ENCODE measurements at regions not wholly inside any gene's neighbourhood (a gene's known extent, or its start where the extent isn't known, plus 50 kb on each side); places are given as distances from the start of the nearest gene placed in this dataset.
"Not testable (repeated sequence)": the region's sequence is repeated elsewhere in the genome, so short reads cannot be mapped to it uniquely, and the experiment has no call there.

DNA sequence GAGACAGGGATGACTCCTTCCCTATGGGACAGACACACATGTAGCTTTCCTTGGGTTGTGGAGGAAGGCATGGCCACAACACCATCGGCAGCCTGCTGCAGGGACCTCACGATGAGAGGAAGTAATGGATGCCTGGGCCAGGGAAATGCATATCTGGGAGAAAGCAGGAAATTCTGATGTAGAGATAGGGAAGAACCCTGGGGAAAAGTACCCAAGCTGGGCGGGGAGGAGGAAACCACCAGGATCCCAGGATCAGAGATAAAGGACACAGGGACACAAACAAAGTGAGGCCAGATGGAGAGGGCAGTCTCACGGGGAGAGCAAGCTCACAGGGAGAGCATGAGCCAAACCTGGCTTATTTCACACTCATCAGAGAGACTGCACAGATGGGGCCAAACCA lies 294.7 kb upstream of the TEKT4 start:
- H3K4me1 ChIP-seq (ENCODE audit: control insufficient read depth, insufficient read depth, low read length); H3K27ac ChIP-seq (ENCODE audit: low read length); H3K9me3 ChIP-seq (ENCODE audit: control insufficient read depth, insufficient read depth, low read depth, low read length); CTCF ChIA-PET; H3K36me3 ChIP-seq (ENCODE audit: control insufficient read depth, insufficient read depth, low read length); in situ Hi-C loops (cut with HindIII; ENCODE audit: low pct_unique_long_range_greater_than_20kb, low sequenced_read_pairs); POLR2A ChIA-PET; H3K4me3 ChIP-seq (ENCODE audit: low read depth in 2 of 2, low read length in 2 of 2); DNase-seq (ENCODE audit: low read depth, low spot score); ATAC-seq; intact Hi-C loops (cut with micrococcal nuclease; ENCODE audit: unreplicated experiment); BruUV-seq (replicated peaks); H3K27me3 ChIP-seq (ENCODE audit: control insufficient read depth, insufficient read depth, low read length): not testable (repeated sequence)

DNA sequence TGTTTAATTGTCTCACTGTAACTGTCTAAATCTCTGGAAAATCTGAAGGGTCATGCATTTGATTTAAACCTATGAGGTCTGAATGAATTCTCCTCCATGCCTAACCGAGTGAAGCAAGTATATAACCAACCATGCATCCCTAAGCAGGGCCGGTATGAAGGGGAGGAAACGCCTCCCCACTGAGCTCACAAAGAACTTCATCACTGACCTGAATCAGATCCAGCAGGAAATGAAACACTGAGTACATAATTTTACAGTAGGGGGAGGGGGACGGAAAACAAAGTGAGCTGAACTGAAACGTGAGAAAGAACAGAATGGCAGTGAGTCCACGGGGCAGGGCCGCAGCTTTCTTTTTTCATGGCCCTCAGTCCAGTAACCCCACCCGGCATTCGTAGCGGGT lies 294.1 kb upstream of the TEKT4 start:
- H3K4me3 ChIP-seq (ENCODE audit: low read depth in 2 of 2, low read length in 2 of 2); H3K27ac ChIP-seq (ENCODE audit: low read length); DNase-seq (ENCODE audit: low read depth, low spot score); BruUV-seq (replicated peaks); POLR2A ChIA-PET; H3K27me3 ChIP-seq (ENCODE audit: control insufficient read depth, insufficient read depth, low read length); intact Hi-C loops (cut with micrococcal nuclease; ENCODE audit: unreplicated experiment); ATAC-seq; CTCF ChIA-PET; H3K36me3 ChIP-seq (ENCODE audit: control insufficient read depth, insufficient read depth, low read length); H3K4me1 ChIP-seq (ENCODE audit: control insufficient read depth, insufficient read depth, low read length); H3K9me3 ChIP-seq (ENCODE audit: control insufficient read depth, insufficient read depth, low read depth, low read length); in situ Hi-C loops (cut with HindIII; ENCODE audit: low pct_unique_long_range_greater_than_20kb, low sequenced_read_pairs): not testable (repeated sequence)

DNA sequence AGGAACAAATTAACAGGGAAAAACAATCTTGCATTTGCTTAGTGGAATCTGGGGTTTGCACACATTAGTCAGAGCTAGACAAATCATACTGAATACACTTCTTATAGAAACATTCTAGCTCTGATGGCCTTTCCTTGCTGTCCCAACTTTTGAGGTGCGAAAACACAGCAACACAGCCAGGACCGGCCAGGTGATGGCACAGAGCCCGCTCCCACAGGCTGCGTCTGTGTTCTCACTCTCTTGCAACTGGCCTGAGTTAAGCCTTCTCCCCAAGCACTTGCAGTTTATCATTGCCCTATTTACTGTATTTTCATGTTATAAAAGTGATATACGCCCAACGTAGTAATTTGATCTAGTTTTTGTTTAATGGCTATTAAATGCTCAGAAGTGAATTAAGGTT lies 292.0 kb upstream of the TEKT4 start:
- DNase-seq (ENCODE audit: low read depth, low spot score); H3K27ac ChIP-seq (ENCODE audit: low read length); H3K27me3 ChIP-seq (ENCODE audit: control insufficient read depth, insufficient read depth, low read length); H3K4me1 ChIP-seq (ENCODE audit: control insufficient read depth, insufficient read depth, low read length); CTCF ChIA-PET; BruUV-seq (replicated peaks); H3K36me3 ChIP-seq (ENCODE audit: control insufficient read depth, insufficient read depth, low read length); H3K4me3 ChIP-seq (ENCODE audit: low read depth in 2 of 2, low read length in 2 of 2); ATAC-seq; intact Hi-C loops (cut with micrococcal nuclease; ENCODE audit: unreplicated experiment); POLR2A ChIA-PET; H3K9me3 ChIP-seq (ENCODE audit: control insufficient read depth, insufficient read depth, low read depth, low read length); in situ Hi-C loops (cut with HindIII; ENCODE audit: low pct_unique_long_range_greater_than_20kb, low sequenced_read_pairs): not testable (repeated sequence)

DNA sequence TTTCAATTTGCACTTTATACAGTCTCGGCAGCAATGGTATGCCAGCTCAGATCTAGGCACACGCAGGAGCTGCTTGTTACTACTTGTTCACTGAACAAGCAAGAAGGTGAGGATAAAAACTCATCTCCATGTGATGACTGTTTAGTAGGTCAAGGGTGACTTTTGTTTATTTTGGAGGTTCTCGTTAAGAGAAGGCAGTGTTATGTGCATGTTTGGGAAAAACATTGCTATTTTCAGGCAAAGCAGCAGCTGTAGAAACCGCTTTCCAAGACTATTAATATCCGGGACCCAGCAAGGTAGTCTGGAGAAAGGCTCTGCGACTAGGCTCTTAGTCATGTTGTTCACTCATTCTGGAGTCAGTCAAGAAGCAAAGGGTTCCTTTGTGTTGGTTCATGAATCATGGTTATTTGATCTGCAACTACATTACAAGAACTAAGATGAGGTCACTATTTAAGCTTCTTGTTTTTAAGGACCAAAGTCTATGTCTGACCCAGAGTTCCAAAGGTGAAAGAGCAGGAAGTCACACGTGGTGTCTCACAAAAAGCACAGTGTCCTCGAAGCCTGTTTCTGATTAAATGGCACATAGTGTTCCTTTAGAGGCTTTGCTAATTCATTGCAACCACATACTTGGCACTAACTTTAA lies 288.0 kb upstream of the TEKT4 start:
- H3K27ac ChIP-seq (ENCODE audit: low read length); H3K36me3 ChIP-seq (ENCODE audit: control insufficient read depth, insufficient read depth, low read length); H3K9me3 ChIP-seq (ENCODE audit: control insufficient read depth, insufficient read depth, low read depth, low read length); ATAC-seq; CTCF ChIA-PET; POLR2A ChIA-PET; H3K27me3 ChIP-seq (ENCODE audit: control insufficient read depth, insufficient read depth, low read length); in situ Hi-C loops (cut with HindIII; ENCODE audit: low pct_unique_long_range_greater_than_20kb, low sequenced_read_pairs); BruUV-seq (replicated peaks); H3K4me1 ChIP-seq (ENCODE audit: control insufficient read depth, insufficient read depth, low read length); H3K4me3 ChIP-seq (ENCODE audit: low read depth in 2 of 2, low read length in 2 of 2); DNase-seq (ENCODE audit: low read depth, low spot score); intact Hi-C loops (cut with micrococcal nuclease; ENCODE audit: unreplicated experiment): not testable (repeated sequence)

DNA sequence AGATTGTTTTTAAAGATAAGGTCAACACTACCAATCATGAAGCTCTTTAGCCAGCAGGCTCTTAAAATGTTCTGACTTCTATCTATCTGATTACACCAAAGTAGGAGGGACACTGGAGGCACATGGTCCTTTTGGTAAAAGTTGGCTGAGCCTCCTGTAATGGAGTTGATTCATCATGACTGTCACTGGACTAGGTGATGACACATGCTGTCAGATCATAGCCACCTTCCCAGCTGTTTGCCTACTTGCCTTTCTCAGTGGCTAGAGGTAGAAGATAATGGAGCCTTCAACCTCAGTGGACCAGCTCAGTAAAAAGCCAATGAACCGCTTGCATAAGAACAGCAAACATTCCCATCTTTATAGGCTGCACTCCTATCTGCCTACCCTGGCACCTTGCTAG lies 286.7 kb upstream of the TEKT4 start:
- H3K27ac ChIP-seq (ENCODE audit: low read length); H3K9me3 ChIP-seq (ENCODE audit: control insufficient read depth, insufficient read depth, low read depth, low read length); DNase-seq (ENCODE audit: low read depth, low spot score); H3K36me3 ChIP-seq (ENCODE audit: control insufficient read depth, insufficient read depth, low read length); CTCF ChIA-PET; intact Hi-C loops (cut with micrococcal nuclease; ENCODE audit: unreplicated experiment); POLR2A ChIA-PET; BruUV-seq (replicated peaks); in situ Hi-C loops (cut with HindIII; ENCODE audit: low pct_unique_long_range_greater_than_20kb, low sequenced_read_pairs); H3K27me3 ChIP-seq (ENCODE audit: control insufficient read depth, insufficient read depth, low read length); H3K4me1 ChIP-seq (ENCODE audit: control insufficient read depth, insufficient read depth, low read length); H3K4me3 ChIP-seq (ENCODE audit: low read depth in 2 of 2, low read length in 2 of 2); ATAC-seq: not testable (repeated sequence)

Data from Panc1 (cell line).